ENCODE measurements at regions not wholly inside any gene's neighbourhood (a gene's known extent, or its start where the extent isn't known, plus 50 kb on each side); places are given as distances from the start of the nearest gene placed in this dataset.

GRCh38 chr15:79169526-79170133 is 79.0 kb upstream of the RASGRF1 start:
- Histone ChIP-seq H3K9me3 (no peaks in the 10 kb centered on the region), H3K27me3 (no peaks in the 10 kb centered on the region), H3K4me1 (peaks cover 4% of the 10 kb centered on the region), H3K4me3 (no peak overlapping the region), H3K36me3 (replicated peaks in 1 of 2; ENCODE audit: insufficient read depth in 1 of 2, low read depth in 2 of 2) (no peaks in the 10 kb centered on the region), H3K27ac (no peak overlapping the region)
- intact Hi-C loops (cut with DNase I), result no loop called here
- ATAC-seq (no peak), DNase-seq (no peak)
- TF ChIP-seq POLR2A (IDR thresholded peaks at IDR 0.05) (no peak), CTCF (IDR thresholded peaks at IDR 0.05) (no peak)
- WGBS, 2 donors, result 50 to 61% methylated on average over 4 of the region's 4 CpGs

- DNase-seq (peak in 3 of 4 donors; percentile 22 to 33 (median 28)), ATAC-seq (peak; percentile 27)
- 15 to 26% methylated on average over 6 of the region's 6 CpGs for WGBS, 2 donors
- no peaks in the 10 kb centered on the region for H3K36me3 ChIP-seq (replicated peaks in 1 of 2; ENCODE audit: insufficient read depth in 1 of 2, low read depth in 2 of 2)
- peaks cover 4% of the 10 kb centered on the region for H3K4me1 ChIP-seq
- H3K4me3 ChIP-seq, result no peak overlapping the region
- TF ChIP-seq CTCF (IDR thresholded peaks at IDR 0.05), result peak in 1 of 7 experiments; percentile 5
- no peak for TF ChIP-seq POLR2A (IDR thresholded peaks at IDR 0.05)
- H3K27me3 ChIP-seq, result no peaks in the 10 kb centered on the region
- intact Hi-C loops (cut with DNase I), result no loop called here
- no peak overlapping the region for H3K27ac ChIP-seq
- no peaks in the 10 kb centered on the region for H3K9me3 ChIP-seq
These were observed 78.4 kb upstream of the RASGRF1 start for GRCh38 chr15:79168922-79169456.

- intact Hi-C loops (cut with DNase I), result no loop called here
- 75 to 91% methylated on average over 2 of the region's 2 CpGs for WGBS, 2 donors
- ATAC-seq, result no peak
- Histone ChIP-seq H3K9me3 (no peaks in the 10 kb centered on the region), H3K4me1 (peaks cover 4% of the 10 kb centered on the region), H3K27ac (no peak overlapping the region), H3K36me3 (replicated peaks in 1 of 2; ENCODE audit: insufficient read depth in 1 of 2, low read depth in 2 of 2) (no peaks in the 10 kb centered on the region), H3K27me3 (no peaks in the 10 kb centered on the region), H3K4me3 (no peak overlapping the region)
- no peak for DNase-seq
- TF ChIP-seq CTCF (IDR thresholded peaks at IDR 0.05), result no peak
- TF ChIP-seq POLR2A (IDR thresholded peaks at IDR 0.05), result no peak
These were observed 77.2 kb upstream of the RASGRF1 start for GRCh38 chr15:79167776-79168175.

GRCh38 chr15:79166311-79166955 is 75.9 kb upstream of the RASGRF1 start:
- no peaks in the 10 kb centered on the region for H3K4me1 ChIP-seq
- H3K36me3 ChIP-seq (replicated peaks in 1 of 2; ENCODE audit: insufficient read depth in 1 of 2, low read depth in 2 of 2), result no peaks in the 10 kb centered on the region
- 84 to 90% methylated on average over 5 of the region's 5 CpGs for whole genome bisulfite sequencing, 2 donors
- TF ChIP-seq POLR2A (IDR thresholded peaks at IDR 0.05), result no peak
- no peak for TF ChIP-seq CTCF (IDR thresholded peaks at IDR 0.05)
- H3K4me3 ChIP-seq, result no peak overlapping the region
- H3K9me3 ChIP-seq, result no peaks in the 10 kb centered on the region
- no peak for ATAC-seq
- intact Hi-C loops (cut with DNase I), result no loop called here
- H3K27ac ChIP-seq, result no peak overlapping the region
- DNase-seq, result no peak
- H3K27me3 ChIP-seq, result no peaks in the 10 kb centered on the region
